NCI-H1417 (cell line): ENCODE measurements at regions not wholly inside any gene's neighbourhood (a gene's known extent, or its start where the extent isn't known, plus 50 kb on each side); places are given as distances from the start of the nearest gene placed in this dataset.

Experiments used
- DNase-seq, 3 experiments: peaks; one replicate each; lab custom pipeline; 2025; lab: John Stamatoyannopoulos, UW

DNA sequence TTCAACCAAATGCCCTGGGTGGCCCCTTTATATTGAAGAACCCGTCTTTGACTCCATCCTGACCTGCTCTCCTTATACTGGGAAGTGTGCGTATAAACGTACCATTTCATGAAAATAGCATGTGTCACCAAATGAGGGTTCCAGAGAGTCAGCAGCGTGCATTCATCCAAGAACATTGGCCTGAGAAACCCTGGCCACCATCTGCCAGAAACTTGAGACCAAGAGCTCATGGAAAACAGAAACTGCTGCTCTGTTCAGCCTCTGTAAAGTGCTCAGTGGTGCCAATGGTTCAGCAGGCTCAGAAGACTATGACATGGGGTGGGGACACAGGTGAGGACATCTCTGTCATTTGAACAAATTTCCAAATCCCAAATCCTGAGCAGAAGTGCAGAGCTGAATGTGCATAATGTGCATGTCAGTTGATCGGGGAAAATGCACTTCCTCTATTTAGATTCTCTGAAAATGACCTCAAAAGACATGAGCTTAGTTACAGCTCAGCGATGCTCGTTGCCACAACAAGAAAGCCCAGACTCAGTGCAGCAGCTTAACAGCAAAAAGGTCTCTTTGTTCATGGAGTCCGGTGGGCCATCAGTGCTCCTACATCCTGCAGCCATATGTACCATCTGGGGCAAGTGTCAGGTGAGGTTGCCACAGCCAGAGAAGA lies 176.1 kb downstream of the ATPSCKMT start:
- DNase-seq = no peak

DNA sequence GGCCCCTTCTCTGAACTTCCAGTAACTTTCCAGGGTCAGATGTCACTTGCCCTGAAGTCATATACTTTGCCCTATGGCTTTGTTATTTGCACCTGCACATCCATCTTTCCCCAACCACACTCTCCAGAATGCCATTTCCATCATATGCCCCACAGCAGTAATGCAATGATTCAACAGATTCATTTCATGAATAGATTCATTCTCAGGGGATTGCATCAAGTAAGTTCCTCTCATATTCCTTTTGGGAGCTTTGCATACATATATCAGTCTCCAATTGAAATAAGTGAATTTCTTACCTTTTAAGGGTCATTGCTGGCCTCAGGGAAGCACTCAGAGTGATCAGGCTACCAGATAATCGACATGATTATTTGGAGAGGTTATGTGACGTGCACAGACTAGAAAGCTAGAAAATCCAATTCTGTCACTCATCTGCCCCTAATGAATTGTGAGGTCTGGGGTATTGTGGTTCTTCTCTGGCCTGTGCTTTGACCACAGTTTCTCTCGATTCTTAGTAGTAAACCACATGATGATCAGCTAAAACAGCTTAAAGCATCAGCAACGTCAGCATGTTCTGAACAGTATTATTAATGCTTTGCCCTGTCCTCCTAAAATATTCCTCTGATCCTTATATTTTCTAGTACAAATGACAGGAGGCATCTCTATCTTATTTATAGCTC lies 179.9 kb downstream of the ATPSCKMT start:
- no peak for DNase-seq

- DNase-seq = no peak
Observed at GRCh38 chr5:10065428-10066000, 184.2 kb downstream of the ATPSCKMT start.

- DNase-seq = no peak
Observed at GRCh38 chr5:10064546-10065195, 185.0 kb downstream of the ATPSCKMT start.

DNA sequence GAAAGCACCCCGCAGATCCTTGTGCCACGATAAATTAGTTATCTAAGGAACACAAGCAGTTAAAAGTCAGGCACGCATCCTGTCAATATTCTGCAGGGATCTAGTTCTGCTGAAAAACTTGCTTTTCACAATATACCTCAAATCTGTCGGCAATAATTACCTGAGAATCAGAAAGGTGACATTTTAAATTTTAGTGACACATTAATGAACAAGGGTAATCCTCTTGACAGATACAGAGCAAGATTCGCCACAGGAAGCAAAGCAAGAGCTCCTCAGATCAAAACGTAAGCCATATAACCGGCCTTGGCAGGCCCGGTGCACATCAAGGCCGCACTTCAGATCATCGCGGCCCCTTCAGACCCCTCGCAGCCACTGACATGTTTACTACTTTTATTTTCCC lies 185.7 kb downstream of the ATPSCKMT start:
- no peak for DNase-seq

GRCh38 chr5:10059980-10060379 lies 189.7 kb downstream of the ATPSCKMT start:
- no peak for DNase-seq

DNA sequence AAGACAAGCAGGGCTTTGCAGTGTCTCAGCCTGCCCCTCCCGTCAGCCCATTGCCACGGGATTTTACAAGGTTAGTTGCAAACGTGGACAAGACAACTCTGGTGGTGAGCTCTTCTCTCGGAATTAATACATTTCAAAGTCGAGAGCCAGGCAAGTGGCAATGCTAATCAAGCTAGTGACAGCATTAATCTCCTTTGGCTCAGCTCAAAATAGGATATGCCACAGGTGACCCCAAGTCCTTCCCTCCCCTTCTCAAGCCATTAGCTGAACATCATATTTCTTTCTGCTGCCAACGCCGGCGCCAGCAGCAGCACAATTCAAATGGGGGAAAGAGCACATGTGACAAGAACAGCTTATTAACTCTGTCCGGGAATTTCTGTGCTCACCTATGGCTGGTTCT lies 190.1 kb downstream of the ATPSCKMT start:
- no peak for DNase-seq

GRCh38 chr5:10057356-10057755 lies 192.3 kb downstream of the ATPSCKMT start:
- no peak for DNase-seq

- DNase-seq = no peak
Observed at GRCh38 chr5:10056228-10056760, 193.4 kb downstream of the ATPSCKMT start.

DNA sequence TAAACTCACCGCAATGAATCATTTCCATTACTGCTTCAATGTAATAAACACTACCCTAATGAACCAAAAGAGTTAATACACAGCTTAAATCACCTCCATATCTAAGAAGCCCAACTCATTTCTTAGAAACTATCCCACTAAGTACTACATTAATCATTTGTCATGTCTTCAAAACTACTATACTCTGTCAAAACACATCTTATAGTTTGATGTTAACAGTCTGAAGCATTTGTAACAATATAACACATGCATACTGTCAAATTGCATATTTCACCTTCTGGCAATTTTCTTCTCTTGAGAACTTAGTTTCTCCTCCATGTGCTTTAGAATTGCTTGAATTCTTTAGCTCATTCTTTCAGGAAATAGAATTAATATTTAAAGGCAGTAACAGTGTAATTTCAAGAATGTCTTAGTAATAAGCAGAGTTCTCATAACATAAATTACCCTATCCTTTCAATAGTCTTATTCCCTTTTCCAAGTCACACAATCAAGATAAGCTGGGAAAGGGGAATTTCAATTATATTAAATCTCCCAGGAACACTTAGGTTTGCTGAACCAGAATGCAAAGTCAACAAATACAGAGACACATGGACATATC lies 199.7 kb downstream of the ATPSCKMT start:
- DNase-seq = no peak

DNA sequence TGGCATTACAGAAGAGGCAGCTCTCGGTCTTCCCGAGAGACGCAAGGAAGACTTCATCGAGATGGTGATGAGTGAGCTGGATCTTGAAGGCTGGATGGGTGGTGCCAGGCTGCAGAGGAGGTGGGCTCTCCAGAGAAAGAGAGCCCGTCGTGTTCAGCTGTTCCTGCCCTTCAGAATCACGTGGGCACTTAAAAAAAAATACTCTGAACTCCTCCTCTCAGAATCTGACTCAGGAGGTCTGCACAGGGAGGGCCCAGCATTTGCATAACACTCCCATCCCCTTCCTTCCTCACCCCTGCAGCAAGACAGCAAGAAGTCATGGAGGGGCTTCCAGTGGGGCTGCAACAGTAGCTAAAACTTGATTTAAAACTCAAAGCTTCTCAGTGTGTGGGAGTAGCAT lies 203.0 kb downstream of the ATPSCKMT start:
- DNase-seq = no peak

DNA sequence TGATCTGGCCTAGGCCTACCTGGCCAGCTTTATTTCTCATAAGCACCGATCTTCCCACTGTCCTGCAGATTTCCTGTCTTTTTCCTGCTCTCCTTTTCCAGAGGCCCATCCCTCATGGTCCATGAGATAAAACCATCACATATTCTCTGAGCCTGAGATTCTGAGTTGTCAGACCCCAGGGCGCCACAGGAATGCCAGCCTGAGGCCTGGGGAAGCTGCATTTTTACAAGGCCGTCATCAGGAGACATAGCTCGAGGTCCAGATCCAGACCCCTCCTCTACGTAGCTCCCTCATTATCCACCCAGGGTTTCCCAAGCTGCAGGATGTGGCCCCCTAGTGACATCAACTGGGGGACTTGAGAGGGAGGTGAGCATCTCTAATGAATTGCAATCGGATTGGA lies 204.3 kb downstream of the ATPSCKMT start:
- DNase-seq = no peak

DNA sequence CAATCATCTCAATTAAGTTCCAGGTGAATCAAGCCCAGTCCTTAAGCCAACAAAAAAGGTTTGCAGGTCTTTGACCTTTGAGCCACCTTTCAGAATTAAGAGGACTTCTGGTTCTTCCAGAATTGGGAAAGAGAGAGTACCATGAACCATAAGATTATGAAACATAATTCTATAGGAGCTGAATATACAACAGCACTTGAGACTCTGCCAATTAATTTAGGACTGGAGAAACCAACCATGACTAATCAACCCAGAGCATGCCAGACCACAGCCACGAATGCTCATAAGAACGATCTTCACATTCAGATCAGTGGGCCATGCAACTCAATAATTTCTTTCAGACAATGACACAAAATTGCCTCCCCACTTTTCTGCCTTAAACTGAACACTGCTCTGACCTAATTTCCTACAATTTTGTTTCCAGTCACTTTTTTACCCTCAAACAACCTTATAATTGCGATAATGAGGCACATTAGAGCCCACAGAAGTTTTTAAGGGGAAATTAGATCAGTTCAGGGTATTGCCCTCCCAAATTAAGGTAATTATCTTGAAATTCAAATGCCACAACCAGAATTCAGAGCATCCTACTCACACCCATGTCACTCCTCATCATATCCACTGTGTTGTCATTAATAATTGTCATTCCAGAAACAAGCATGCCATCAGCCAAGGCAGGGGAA lies 213.4 kb downstream of the ATPSCKMT start:
- no peak for DNase-seq

DNA sequence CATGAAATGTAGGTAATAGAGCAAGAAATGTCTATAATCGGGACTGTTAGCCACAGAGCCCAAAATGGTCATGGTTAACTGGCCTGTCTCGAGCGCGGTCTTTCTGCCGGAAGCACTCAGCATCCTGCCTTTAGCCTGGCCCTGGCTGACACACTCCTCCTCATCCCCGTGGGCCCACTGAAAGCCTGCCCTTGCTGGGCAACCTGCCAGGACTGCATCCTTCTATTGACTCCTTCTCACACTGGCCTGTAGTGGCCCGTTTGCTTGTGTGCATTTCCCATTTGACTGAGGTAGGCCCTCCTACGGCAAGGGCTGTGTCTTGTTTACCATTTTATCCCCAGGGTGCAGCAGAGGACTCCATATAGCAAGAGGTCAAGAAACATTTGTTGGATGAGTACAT lies 215.7 kb downstream of the ATPSCKMT start:
- peak in 1 of 3 experiments; percentile 66 for DNase-seq

GRCh38 chr5:10031817-10032216 lies 217.9 kb downstream of the ATPSCKMT start:
- DNase-seq = no peak

DNA sequence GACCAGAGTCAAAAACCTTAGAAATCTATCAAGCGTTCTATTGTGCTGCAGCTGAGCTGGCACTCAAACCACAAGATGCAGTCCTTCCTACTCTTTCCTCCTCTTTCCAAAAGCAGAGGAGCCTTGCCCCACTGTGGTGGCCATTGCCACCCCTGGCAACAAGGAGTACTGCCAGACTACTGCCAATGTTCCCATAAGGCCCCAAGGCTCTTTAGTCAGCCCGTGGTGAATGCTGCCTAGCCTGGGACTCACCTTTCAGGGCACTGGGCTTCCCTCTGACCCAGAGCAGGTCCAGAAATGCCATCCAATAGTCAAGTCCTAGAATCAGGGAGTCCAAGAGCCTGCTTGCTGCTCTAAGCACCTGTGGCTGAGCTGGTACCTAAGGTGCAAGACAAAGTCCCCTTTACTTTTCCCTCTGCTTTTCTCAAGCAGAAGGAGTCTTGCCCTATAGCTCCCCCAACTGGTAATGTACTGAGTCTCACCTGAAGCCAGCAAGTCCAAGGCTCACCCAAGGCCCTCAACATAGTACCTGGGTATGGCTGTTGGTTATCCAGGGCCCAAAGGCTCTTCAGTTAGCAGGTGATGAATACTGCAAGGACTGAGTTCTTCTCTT lies 219.4 kb downstream of the ATPSCKMT start:
- peak in 2 of 3 experiments; percentile 13 to 30 for DNase-seq

DNA sequence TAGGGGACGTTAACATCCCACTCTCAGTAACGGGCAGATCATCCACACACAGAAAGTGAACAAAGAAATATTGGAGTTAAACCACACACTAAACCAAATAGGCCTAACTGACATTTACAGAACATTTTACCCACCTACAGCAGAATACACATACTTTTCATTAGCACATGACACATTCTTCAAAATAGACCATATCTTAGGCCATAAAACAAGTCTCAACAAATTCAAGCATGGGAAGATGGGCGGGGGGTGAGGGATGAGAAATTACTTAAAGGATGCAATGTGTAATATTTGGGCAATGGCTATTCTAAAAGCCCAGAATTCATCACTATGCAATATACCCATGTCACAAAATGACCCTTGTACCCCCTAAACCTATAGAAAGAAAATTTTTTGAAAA lies 226.2 kb downstream of the ATPSCKMT start:
- no peak for DNase-seq

DNA sequence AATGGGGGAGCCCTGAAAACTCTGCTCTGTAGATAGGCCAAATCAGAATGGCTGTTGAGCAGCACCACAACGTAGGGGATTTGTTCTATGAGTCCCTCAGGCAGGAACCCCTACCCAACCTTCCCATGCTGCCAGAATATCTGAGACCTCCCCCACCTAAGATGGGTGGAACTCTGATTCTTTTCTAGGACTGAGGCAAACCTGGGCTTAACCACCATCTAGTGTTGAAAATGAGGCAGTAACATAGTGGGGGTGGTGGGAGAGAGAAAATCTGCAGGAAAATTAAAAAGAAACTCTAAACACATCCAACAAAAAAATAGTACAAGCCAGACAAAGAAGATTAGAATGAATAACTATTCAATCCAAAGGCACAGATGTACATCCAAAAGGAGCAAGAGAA lies 228.4 kb downstream of the ATPSCKMT start:
- no peak for DNase-seq

DNA sequence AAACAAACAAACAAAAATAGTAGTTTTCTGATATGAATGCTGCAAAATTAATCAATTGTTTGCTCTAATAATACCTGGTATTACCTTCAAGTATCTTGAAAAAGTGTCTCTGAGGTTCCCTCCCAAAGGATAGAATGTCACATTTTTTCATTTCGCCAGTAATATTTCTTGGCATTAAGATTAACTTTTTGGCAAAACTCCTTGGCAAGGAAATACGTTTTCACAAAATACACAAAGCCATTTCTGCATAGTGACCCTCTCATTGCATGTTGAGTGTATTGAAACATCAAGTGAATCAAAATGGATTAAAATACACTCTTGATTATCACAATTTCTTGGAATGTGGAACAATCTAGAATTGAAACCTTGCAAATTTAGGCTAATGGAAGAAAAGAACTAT lies 230.5 kb downstream of the ATPSCKMT start:
- DNase-seq = no peak

DNA sequence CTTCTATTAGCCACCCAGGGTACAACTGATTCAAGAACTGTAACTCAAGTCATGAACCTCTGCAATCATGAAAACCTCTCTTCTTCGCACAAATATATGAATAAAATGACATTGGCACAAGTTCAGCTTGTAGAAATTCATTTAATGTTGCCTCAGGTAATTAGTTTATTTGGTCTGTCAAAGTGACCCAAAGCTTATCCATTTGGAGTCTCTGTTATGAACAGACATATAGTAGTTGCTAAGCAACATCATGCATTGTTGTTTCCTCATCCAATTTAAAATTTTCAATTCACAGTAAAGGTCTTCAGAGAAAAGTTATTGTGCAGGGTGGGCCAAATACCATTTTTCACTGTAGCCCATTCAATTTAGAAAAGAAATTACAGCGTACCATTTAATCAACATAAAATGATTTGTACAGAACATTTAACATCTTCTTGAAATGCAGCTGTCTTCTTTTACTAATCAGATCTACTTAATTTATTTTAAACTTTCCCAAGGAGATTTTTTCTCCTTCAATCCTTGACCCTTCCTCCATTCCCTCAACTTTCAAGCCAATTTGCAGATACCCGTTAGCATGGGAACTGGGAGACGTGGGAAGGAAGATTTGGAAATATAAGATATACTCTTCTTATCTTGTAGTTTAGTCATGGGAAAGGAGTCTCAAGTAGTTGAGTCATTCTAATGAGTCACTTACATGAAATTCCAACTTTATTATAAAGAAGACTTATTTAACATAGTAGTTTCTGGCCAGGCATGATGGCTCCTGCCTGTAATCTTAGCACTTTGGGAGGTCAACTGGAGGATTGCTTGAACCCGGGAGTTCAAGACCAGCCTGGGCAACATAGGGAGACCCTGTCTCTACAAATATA lies 231.3 kb downstream of the ATPSCKMT start:
- no peak for DNase-seq
